Urinary bladder (tissue), 3 donors: ENCODE measurements at regions not wholly inside any gene's neighbourhood (a gene's known extent, or its start where the extent isn't known, plus 50 kb on each side); places are given as distances from the start of the nearest gene placed in this dataset.
"Not testable (repeated sequence)": the region's sequence is repeated elsewhere in the genome, so short reads cannot be mapped to it uniquely, and the experiment has no call there.

Experiments
- DNase-seq: peaks from one replicate; pipeline ENCODE4 v3.0.0-alpha.2; 2015; ENCODE audit errors: extremely low spot score
- H3K27ac ChIP-seq: one replicate; pipeline ENCODE4 v1.5.1; 2013; ENCODE audit warnings: low read depth, mild to moderate bottlenecking, moderate library complexity
- H3K36me3 ChIP-seq: one replicate; pipeline ENCODE4 v1.6.1; 2013; ENCODE audit warnings: mild to moderate bottlenecking, moderate library complexity; ENCODE audit not compliant: insufficient read depth
- H3K4me1 ChIP-seq: one replicate; pipeline ENCODE4 v1.6.1; 2013; ENCODE audit warnings: mild to moderate bottlenecking, moderate library complexity; ENCODE audit not compliant: insufficient read depth
- H3K4me3 ChIP-seq: one replicate; pipeline ENCODE4 v1.5.1; 2013; ENCODE audit warnings: low read depth, low read length
- WGBS: extraction: QIAGEN DNeasy Blood & Tissue Kit; methylation state at CpG from one replicate; pipeline ENCODE4 v1.1.7; 2013; 5-methylcytosine and 5-hydroxymethylcytosine counted together
- donor health status: healthy with polysubstance abuse.
- donor health status: healthy.

- Histone ChIP-seq H3K4me3 (no peak overlapping the region), H3K36me3 (peaks cover 3% of the 10 kb centered on the region), H3K27ac (no peak overlapping the region), H3K4me1 (no peaks in the 10 kb centered on the region)
- 88% methylated on average over 9 of the region's 9 CpGs for WGBS
- no peak for DNase-seq
These were observed 69.2 kb upstream of the KIF26B start for GRCh38 chr1:245085508-245086095.

GRCh38 chr1:245084551-245084950 lies 70.2 kb upstream of the KIF26B start:
- Histone ChIP-seq H3K36me3 (peaks cover 3% of the 10 kb centered on the region), H3K4me3 (no peak overlapping the region), H3K4me1 (no peaks in the 10 kb centered on the region), H3K27ac (no peak overlapping the region)
- WGBS, result 98% methylated on average over 7 of the region's 7 CpGs
- no peak for DNase-seq

GRCh38 chr1:245079021-245079609 lies 75.7 kb upstream of the KIF26B start:
- no peak overlapping the region for H3K27ac ChIP-seq
- DNase-seq, result no peak
- WGBS, result 71% methylated on average over 9 of the region's 9 CpGs
- H3K4me1 ChIP-seq, result no peaks in the 10 kb centered on the region
- H3K4me3 ChIP-seq, result no peak overlapping the region
- no peaks in the 10 kb centered on the region for H3K36me3 ChIP-seq

GRCh38 chr1:245074898-245075297 lies 79.9 kb upstream of the KIF26B start:
- Histone ChIP-seq H3K4me1 (no peaks in the 10 kb centered on the region), H3K36me3 (no peaks in the 10 kb centered on the region), H3K27ac (no peak overlapping the region), H3K4me3 (no peak overlapping the region)
- no peak for DNase-seq
- WGBS, result 60% methylated on average over 5 of the region's 5 CpGs

DNA sequence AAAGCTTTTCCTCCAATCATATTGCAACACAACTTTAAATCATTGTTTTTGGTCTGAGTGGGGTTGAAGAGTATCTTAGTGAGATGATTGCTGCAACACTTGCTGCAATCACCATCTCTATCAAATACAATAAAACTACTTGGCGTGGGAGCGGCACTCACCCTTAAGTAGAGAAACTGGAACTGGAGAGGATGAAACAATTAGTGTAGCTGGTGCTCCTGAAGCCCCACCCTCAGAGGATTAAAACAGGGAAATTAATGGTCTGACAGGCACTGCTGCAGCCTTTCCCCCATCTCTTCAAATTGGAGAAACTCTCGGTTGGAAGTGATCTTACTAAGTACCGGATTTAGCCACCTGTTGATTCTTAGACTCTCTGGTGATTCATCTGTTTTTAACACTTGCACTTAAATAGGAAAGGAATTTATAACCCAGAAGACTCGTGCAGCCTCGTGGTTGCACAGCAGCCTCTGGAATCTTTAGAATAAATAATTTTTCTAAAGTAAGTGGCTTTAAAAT lies 80.5 kb upstream of the KIF26B start:
- no peaks in the 10 kb centered on the region for H3K4me1 ChIP-seq
- H3K27ac ChIP-seq, result no peak overlapping the region
- WGBS, result 25% methylated on average over 6 of the region's 6 CpGs
- H3K4me3 ChIP-seq, result no peak overlapping the region
- no peak for DNase-seq
- no peaks in the 10 kb centered on the region for H3K36me3 ChIP-seq

GRCh38 chr1:245070836-245071615 lies 83.8 kb upstream of the KIF26B start:
- Histone ChIP-seq H3K27ac (no peak overlapping the region), H3K4me1 (no peaks in the 10 kb centered on the region), H3K36me3 (no peaks in the 10 kb centered on the region), H3K4me3 (no peak overlapping the region)
- DNase-seq, result no peak
- 97% methylated on average over 10 of the region's 10 CpGs for WGBS

- Histone ChIP-seq H3K36me3 (no peaks in the 10 kb centered on the region), H3K4me3 (no peak overlapping the region), H3K27ac (no peak overlapping the region), H3K4me1 (no peaks in the 10 kb centered on the region)
- DNase-seq, result no peak
- WGBS, result 91% methylated on average over 5 of the region's 5 CpGs
These were observed 87.5 kb upstream of the KIF26B start for GRCh38 chr1:245067257-245067656.

DNA sequence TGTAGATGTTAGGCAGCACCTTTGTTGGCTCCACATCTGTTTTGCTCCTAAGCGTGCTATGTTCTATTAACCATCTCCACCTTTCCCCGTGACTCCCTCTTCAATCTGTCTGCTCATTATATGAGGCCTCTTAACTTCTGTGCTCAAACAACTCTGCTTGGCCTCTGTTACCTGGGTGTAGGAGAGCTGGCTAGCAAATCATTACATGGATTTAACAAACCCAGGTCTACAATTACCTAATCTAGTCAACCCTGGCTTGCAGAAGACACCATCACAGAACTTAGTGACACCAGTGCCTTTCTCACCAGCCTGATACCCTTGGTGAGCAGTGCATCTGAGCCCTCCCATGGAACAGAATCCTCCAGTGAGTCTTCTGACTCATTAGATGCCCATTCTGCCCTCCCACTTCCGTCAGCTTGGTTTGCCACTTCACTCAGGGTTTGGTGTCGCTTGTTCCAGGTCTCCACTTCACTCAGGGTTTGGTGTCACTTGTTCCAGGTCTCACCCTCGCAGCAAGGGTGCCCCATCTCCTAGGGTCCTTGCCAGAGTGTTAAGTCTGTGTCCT lies 92.0 kb upstream of the KIF26B start:
- H3K4me3 ChIP-seq, result no peak overlapping the region
- H3K36me3 ChIP-seq, result no peaks in the 10 kb centered on the region
- 96% methylated on average over 5 of the region's 5 CpGs for WGBS
- DNase-seq, result no peak
- H3K27ac ChIP-seq, result no peak overlapping the region
- peaks cover 3% of the 10 kb centered on the region for H3K4me1 ChIP-seq

DNA sequence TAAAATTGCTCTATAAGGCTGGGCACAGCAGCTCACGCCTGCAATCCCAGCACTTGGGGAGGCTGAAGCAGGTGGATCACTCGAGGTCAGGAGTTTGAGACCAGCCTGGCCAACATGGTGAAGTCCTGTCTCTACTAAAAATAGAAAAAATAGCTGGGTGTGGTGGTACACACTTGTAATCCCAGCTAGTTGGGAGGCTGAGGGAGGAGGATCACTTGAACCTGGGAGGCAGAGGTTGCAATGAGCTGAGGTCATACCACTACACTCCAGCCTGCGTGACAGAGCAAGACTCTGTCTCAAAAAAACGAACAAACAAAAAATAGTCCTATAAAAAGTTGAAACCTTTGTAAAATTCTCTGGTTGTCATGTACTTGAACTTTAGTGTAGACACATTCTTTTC lies 93.0 kb upstream of the KIF26B start:
- not testable (repeated sequence) for H3K27ac ChIP-seq, DNase-seq, H3K4me1 ChIP-seq, H3K36me3 ChIP-seq, H3K4me3 ChIP-seq
- 88% methylated on average over 4 of the region's 4 CpGs for WGBS

DNA sequence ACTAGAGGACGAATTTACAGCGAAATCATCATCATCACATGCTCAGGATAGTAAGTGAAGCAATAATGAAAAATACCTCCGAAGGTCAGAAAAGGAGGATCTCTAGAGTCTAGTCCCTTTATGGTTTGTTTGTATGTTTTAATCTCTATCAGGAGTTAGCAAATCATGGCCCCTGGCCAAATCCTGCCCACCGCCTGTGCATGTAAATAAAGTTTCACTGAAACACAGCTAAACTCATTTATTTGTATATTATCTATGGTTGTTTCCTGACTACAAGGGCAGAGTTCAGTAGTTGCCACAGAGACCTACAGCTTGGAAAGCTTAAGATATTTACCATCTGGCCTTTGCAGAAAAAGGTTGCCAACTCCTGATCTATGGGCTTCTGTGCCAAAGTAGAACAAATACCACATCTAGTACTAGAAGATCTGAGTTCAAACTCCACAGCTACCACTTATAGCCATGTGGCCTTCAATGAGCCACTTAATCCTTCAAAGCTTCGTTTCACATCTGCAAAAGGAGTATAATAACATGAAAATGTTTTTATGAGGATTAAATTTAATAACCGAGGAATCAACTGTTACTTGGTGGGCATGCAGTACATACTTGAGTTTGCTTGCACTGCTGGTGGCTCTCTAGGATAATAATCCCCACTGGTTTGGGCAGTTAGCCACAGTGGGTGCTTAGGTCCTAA lies 94.0 kb upstream of the KIF26B start:
- no peak for DNase-seq
- 29% methylated on average over 6 of the region's 6 CpGs for WGBS
- Histone ChIP-seq H3K4me3 (no peak overlapping the region), H3K27ac (no peak overlapping the region), H3K36me3 (no peaks in the 10 kb centered on the region), H3K4me1 (peaks cover 3% of the 10 kb centered on the region)

DNA sequence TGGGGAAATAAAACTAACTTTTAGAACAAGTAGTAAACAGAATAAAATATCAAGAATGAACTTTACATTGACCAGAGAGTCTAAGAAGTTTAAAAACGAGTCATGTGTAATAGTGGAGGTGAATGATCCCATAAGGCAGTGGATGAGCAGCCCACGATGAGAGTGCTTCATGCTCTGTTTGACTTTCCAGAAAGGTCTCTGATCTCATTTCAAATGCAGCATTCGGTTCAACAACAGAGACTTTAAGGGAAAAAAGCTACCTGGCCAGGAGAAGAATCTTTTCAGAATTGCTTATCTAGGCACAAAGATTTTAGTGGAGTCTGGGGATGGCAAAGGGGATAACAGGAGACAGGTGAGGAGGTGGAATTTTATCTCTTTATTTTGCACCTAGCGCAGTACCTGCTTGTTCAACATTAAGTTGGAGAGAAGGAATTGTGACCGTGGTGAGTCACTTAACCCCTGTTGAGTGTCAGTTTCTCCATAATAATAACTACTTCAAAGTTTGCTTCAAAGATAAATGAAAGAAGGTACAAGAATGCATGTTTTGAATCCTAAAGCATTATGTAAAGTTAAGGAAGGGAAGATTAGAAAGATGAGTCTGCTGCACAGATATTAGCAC lies 94.9 kb upstream of the KIF26B start:
- WGBS, result 68% methylated on average over 5 of the region's 5 CpGs
- H3K4me3 ChIP-seq, result no peak overlapping the region
- H3K4me1 ChIP-seq, result peaks cover 3% of the 10 kb centered on the region
- H3K27ac ChIP-seq, result no peak overlapping the region
- no peaks in the 10 kb centered on the region for H3K36me3 ChIP-seq
- DNase-seq, result no peak

DNA sequence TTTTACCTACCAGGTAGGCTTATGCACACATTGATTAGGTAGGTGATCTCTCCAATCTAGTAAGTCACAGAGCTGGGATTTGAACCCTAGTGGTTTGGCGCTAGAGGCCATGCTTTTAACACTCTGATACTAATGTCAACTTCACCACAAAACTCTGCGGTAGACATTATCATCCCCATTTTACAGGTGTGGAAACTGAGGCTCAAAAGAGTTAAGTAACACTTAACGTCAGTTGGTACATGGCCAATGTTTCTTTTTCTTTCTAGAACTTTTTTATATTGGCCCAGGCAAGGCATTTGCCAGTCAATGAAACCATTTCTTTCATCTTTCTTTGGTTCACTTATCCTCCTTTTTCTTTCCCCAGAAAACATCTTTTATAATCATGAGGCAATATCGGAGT lies 95.9 kb upstream of the KIF26B start:
- no peak for DNase-seq
- no peaks in the 10 kb centered on the region for H3K36me3 ChIP-seq
- no peak overlapping the region for H3K27ac ChIP-seq
- H3K4me3 ChIP-seq, result no peak overlapping the region
- peaks cover 3% of the 10 kb centered on the region for H3K4me1 ChIP-seq
- 95% methylated on average over 4 of the region's 4 CpGs for WGBS

GRCh38 chr1:245058436-245058835 lies 96.3 kb upstream of the KIF26B start:
- Histone ChIP-seq H3K4me1 (peaks cover 3% of the 10 kb centered on the region), H3K4me3 (no peak overlapping the region), H3K36me3 (no peaks in the 10 kb centered on the region), H3K27ac (no peak overlapping the region)
- WGBS, result 92% methylated on average over 5 of the region's 5 CpGs
- DNase-seq, result no peak
